A549 (cell line): ENCODE measurements at regions not wholly inside any gene's neighbourhood (a gene's known extent, or its start where the extent isn't known, plus 50 kb on each side); places are given as distances from the start of the nearest gene placed in this dataset.

Experiments
- CHD2 ChIP-seq: fragments of 150-350 bp; IDR thresholded peaks from 2 replicates; pipeline ENCODE4 v1.6.1; 2014; ENCODE audit warnings: low read length; ENCODE audit not compliant: partially characterized antibody
- JUN ChIP-seq, 2 experiments: fragments of >200 bp; sonication (Bioruptor Twin); formaldehyde crosslinking; IDR thresholded peaks; 2 replicates in 1 of 2; 3 replicates in 1 of 2; pipeline ENCODE4 v1.6.1; 2016 to 2017
- NFE2L2 ChIP-seq: fragments of 150-350 bp; conservative IDR thresholded peaks from 2 replicates; pipeline ENCODE4 v1.6.1; 2014; ENCODE audit warnings: low read length
- POLR2A ChIP-seq: IDR thresholded peaks from 2 replicates; pipeline ENCODE4 v1.6.1; 2012; ENCODE audit warnings: mild to moderate bottlenecking, low read length
- POLR2AphosphoS2 ChIP-seq: conservative IDR thresholded peaks from 2 replicates; pipeline ENCODE4 v1.6.1; 2012; ENCODE audit warnings: low read length, improper control_type of control experiment, inconsistent platforms
- RAD21 ChIP-seq, 2 experiments: fragments of >200 bp in 1 of 2; sonication (Bioruptor Twin) in 1 of 2; formaldehyde crosslinking in 1 of 2; IDR thresholded peaks in 1 of 2; conservative IDR thresholded peaks in 1 of 2; 2 replicates in 1 of 2; 3 replicates in 1 of 2; pipeline ENCODE4 v1.6.1; 2012 to 2018; ENCODE audit warnings: inconsistent platforms in 1 of 2
- TFCP2L1 ChIP-seq: fragments of 250-450 bp; sonication (Bioruptor Pico); IDR thresholded peaks from 2 replicates; pipeline ENCODE4 v1.5.0; 2021; ENCODE audit warnings: mild to moderate bottlenecking
- TF ChIP-seq, protein P1 (sequence below): fragments of >200 bp; sonication (Bioruptor Twin); formaldehyde crosslinking; IDR thresholded peaks from 3 replicates; pipeline ENCODE4 v1.5.1; 2016
- TF ChIP-seq, protein P2 (sequence below): fragments of >200 bp; sonication (Bioruptor Twin); formaldehyde crosslinking; IDR thresholded peaks from 2 replicates; pipeline ENCODE4 v1.6.1; 2016
- TF ChIP-seq, protein P3 (sequence below): fragments of 200-600 bp; sonication (generic); IDR thresholded peaks from 2 replicates; pipeline ENCODE4 v1.6.1; 2016; ENCODE audit warnings: antibody characterized with exemption, mild to moderate bottlenecking, moderate library complexity
- TF ChIP-seq, protein P4 (sequence below): fragments of 150-350 bp; IDR thresholded peaks from 2 replicates; pipeline ENCODE4 v1.6.1; 2014; ENCODE audit warnings: low read depth, mild to moderate bottlenecking, low read length
- TF ChIP-seq, protein P5 (sequence below): IDR thresholded peaks from 2 replicates; pipeline ENCODE4 v1.6.1; 2012

DNA sequence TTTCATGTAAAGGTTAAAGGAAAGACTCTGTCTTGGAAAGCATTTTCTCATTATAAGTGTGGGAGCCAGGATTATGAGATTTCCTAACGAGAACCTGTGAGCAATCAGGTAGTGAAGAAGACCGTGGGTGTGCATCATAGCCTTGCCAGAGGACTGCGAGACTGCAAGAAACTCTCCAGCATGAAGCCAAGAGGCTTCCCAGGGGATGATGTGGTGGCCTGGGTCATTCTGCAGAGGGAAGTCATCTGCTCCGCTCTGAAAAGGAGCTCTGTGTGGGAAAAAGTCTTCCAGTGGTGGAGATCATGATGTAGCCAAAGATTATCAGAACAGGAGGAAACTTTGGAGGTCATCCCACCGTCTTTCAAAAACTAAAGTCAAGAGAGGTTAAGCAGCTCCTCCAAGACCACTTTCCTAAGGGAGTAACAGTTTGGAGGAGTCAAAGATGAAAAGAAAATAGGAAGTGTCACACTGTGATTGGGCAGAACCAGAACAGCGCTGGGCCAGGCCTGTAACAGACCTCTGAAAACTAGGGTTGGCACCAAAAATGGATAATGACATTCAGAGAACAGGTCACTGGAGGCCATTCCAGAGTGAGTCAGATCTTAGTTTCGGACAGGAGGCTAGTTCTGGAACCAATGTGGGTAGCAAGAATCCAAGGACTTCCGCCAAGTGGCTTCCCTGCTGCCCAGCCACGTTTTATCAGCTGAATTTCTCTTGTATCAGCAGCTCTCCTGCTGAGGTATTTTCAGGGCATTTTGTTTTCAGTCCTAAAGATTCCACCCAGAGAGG is 113.0 kb downstream of the LRATD1 start:
- TF ChIP-seq POLR2A: no peak
- no peak for TF ChIP-seq NFE2L2
- TF ChIP-seq, protein P1, sequence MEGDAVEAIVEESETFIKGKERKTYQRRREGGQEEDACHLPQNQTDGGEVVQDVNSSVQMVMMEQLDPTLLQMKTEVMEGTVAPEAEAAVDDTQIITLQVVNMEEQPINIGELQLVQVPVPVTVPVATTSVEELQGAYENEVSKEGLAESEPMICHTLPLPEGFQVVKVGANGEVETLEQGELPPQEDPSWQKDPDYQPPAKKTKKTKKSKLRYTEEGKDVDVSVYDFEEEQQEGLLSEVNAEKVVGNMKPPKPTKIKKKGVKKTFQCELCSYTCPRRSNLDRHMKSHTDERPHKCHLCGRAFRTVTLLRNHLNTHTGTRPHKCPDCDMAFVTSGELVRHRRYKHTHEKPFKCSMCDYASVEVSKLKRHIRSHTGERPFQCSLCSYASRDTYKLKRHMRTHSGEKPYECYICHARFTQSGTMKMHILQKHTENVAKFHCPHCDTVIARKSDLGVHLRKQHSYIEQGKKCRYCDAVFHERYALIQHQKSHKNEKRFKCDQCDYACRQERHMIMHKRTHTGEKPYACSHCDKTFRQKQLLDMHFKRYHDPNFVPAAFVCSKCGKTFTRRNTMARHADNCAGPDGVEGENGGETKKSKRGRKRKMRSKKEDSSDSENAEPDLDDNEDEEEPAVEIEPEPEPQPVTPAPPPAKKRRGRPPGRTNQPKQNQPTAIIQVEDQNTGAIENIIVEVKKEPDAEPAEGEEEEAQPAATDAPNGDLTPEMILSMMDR: no peak
- TF ChIP-seq, protein P2, sequence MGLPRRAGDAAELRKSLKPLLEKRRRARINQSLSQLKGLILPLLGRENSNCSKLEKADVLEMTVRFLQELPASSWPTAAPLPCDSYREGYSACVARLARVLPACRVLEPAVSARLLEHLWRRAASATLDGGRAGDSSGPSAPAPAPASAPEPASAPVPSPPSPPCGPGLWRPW: no peak
- TF ChIP-seq, protein P3, sequence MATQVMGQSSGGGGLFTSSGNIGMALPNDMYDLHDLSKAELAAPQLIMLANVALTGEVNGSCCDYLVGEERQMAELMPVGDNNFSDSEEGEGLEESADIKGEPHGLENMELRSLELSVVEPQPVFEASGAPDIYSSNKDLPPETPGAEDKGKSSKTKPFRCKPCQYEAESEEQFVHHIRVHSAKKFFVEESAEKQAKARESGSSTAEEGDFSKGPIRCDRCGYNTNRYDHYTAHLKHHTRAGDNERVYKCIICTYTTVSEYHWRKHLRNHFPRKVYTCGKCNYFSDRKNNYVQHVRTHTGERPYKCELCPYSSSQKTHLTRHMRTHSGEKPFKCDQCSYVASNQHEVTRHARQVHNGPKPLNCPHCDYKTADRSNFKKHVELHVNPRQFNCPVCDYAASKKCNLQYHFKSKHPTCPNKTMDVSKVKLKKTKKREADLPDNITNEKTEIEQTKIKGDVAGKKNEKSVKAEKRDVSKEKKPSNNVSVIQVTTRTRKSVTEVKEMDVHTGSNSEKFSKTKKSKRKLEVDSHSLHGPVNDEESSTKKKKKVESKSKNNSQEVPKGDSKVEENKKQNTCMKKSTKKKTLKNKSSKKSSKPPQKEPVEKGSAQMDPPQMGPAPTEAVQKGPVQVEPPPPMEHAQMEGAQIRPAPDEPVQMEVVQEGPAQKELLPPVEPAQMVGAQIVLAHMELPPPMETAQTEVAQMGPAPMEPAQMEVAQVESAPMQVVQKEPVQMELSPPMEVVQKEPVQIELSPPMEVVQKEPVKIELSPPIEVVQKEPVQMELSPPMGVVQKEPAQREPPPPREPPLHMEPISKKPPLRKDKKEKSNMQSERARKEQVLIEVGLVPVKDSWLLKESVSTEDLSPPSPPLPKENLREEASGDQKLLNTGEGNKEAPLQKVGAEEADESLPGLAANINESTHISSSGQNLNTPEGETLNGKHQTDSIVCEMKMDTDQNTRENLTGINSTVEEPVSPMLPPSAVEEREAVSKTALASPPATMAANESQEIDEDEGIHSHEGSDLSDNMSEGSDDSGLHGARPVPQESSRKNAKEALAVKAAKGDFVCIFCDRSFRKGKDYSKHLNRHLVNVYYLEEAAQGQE: no peak
- no peak for TF ChIP-seq POLR2AphosphoS2
- TF ChIP-seq, protein P4, sequence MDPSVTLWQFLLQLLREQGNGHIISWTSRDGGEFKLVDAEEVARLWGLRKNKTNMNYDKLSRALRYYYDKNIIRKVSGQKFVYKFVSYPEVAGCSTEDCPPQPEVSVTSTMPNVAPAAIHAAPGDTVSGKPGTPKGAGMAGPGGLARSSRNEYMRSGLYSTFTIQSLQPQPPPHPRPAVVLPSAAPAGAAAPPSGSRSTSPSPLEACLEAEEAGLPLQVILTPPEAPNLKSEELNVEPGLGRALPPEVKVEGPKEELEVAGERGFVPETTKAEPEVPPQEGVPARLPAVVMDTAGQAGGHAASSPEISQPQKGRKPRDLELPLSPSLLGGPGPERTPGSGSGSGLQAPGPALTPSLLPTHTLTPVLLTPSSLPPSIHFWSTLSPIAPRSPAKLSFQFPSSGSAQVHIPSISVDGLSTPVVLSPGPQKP: no peak
- no peak for TF ChIP-seq TFCP2L1 (CRISPR knock-in tag)
- TF ChIP-seq, protein P5, sequence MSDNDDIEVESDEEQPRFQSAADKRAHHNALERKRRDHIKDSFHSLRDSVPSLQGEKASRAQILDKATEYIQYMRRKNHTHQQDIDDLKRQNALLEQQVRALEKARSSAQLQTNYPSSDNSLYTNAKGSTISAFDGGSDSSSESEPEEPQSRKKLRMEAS: no peak
- no peak for TF ChIP-seq CHD2
- no peak for TF ChIP-seq RAD21 (conservative IDR thresholded peaks at IDR 0.05 in 1 of 2, IDR thresholded peaks at IDR 0.05 in 1 of 2)
- no peak for TF ChIP-seq JUN (IDR thresholded peaks at IDR 0.05)
